TTC549 (cell line): ENCODE measurements at regions not wholly inside any gene's neighbourhood (a gene's known extent, or its start where the extent isn't known, plus 50 kb on each side); places are given as distances from the start of the nearest gene placed in this dataset.

ENCODE experiments used
- FAIRE-seq: peaks from 2 replicates; lab custom pipeline; 2012; peaks lifted over from hg19 to GRCh38; lab: Jason Lieb, UNC

DNA sequence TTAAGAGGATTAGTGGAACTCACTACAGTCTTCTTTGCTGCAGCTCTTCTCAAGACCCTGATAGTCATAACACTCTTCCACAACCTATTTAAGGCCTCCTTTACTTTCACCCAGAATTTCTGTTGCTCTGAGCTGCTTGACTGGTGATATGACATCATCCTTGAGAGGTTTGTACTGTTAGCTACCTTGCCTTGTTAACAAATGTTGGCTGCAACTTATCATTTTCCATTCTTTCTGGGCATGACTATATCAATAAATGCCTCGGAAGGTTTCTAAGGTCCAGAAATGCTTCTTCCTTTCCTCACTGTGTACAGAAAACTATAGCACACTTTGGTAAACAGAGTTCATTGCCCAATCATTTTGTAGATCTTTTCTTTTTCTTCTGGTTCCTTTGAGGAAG lies 1292.2 kb upstream of the TMPRSS15 start:
- FAIRE-seq, result no peak

DNA sequence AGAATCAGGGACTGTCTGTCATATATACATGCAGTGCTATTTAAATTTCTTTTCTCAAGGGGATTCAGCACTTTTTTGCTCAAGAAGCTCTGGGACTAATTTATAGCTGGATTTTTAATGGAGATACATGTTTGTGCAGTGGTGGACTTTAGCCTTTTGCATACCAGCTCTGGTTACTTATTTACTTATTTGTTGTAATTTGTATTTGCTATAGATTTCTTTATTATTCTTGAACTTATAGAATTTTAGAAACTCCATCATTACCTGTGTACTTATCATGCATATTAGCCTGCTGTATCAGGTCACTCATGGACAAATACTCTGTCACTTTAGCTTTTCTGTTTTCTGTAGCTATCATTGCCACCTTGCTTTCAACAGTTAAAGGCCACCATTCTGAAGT lies 1296.9 kb upstream of the TMPRSS15 start:
- no peak for FAIRE-seq

DNA sequence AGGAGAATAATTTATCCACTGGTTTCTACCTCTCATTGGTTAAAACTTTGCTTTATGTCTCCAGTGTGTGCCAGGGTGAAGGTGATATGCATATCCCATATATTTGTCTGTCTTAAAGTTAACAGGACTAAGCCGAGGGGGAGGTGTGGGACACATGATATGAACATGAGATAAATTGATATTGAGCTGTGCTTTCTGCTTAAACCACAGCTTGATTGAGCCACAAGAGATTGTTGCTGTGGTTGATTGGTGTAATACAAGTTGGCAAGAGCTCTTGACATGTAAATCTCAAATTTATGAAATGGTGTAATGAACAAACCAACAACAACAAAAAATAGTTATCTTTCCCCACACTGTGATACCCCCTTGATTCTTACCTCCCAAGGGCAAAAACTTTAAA lies 1295.5 kb upstream of the NCAM2 start:
- FAIRE-seq, result no peak

DNA sequence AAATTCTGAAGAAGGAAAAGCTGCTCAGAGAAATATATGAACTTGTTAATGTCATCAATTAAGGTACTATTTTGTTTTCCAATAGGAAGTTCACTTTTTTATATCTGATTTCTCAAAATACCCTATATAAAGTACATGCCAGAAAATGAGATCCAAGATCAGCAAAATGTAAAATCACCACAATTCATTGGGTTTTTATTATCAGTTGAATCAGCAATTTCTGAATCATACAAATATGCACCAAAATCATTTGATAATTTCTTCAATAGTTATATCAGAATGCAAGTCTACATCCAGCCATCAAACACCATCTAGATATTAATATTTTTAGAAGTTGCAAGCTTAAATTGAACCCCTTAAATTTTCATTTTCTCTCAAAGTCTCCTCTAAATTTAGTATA lies 1293.4 kb upstream of the NCAM2 start:
- no peak for FAIRE-seq

- no peak for FAIRE-seq
Measured at GRCh38 chr21:19712441-19712840, 1285.8 kb upstream of the NCAM2 start.

- FAIRE-seq, result no peak
Measured at GRCh38 chr21:19713313-19713712, 1284.9 kb upstream of the NCAM2 start.

DNA sequence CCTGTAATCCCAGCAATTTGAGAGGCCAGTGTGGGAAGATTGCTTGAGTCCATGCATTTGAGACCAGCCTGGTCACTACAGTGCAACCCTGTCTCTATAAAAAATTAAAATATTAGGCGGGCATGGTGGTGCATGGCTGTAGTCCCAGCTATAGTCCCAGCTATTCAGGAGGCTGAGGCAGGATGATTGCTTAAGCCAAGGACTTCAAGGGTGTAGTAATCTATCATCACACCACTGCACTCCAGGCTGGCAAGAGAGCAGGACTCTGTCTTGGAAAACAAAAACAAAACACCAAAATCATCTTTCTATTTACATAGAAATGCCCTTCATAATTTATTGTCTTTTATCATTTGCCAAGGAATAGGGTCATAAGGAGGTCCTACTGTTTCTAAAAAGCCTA lies 1274.1 kb upstream of the NCAM2 start:
- FAIRE-seq, result no peak

DNA sequence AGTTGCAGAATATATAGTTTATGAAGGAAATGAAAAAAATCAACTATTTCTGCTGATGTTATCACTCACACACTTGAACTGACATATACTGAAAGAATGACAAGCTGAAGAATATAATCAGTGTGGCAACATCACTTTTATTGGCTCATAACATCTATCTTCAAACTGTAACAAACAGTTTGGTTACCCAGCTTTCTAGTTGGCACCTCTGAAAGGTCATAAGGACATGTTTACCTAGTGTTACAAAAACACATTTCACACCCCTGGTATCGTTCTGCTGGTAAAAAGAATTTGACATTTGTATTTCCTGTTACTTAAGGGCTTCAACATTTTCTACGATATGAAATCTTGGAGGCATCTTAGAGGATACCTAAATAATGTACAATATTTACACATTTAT lies 1267.0 kb upstream of the NCAM2 start:
- FAIRE-seq, result no peak

DNA sequence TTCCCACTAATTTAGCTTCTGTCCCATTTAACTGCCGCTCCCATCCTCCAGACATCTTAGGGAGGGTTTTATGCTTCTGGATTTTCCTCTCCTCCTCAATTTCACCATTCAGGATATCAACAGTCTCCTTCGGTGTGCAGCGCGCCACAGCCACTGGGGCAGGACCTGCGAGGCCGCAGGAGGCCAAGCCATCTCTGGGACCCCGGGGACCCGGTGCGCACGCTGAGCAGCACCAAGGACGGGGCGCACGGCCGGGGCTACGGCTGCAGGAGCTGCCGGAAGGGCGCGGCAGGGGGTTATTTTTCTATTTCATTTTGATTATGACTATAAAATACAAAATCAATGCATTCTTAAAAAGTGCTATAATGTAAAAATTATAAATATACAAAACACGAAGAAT lies 1238.4 kb upstream of the NCAM2 start:
- FAIRE-seq, result no peak

DNA sequence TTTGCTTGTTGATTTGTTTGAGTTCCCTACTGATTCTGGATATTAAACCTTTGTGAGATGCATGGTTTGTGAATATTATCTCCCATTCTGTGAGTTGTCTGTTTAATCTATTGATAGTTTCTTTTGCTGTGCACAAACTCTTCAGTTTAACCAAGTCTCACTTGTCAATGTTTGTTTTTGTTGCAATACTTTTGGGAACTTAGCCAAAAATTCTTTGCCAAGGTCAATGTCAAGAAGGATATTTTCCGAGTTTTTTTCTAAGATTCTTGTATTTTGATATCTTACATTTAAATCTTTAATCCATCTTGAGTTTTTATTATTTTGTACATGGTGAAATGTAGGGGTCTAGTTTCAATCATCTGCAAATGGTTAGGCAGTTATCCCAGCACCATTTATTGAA lies 1230.7 kb upstream of the NCAM2 start:
- FAIRE-seq, result no peak

- no peak for FAIRE-seq
Measured at GRCh38 chr21:19771881-19772280, 1226.3 kb upstream of the NCAM2 start.

DNA sequence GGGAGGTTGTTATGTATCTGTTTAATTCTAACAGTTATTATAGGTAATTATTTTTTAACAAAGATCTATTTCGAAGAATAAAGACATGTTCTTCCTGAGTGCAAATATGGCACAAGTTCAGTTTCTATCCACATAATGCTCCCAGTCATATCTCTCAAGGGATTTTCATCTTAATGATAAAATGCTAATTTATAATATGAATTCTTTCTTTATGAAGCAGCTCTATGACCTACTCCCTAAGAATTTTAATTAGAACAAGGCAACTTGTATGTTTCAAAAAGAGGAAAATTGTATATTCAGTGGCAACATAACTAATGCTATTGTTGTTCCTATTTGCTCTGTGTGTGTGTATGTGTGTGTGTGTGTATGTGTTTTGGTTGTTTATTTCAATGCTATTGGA lies 1222.1 kb upstream of the NCAM2 start:
- FAIRE-seq, result no peak

DNA sequence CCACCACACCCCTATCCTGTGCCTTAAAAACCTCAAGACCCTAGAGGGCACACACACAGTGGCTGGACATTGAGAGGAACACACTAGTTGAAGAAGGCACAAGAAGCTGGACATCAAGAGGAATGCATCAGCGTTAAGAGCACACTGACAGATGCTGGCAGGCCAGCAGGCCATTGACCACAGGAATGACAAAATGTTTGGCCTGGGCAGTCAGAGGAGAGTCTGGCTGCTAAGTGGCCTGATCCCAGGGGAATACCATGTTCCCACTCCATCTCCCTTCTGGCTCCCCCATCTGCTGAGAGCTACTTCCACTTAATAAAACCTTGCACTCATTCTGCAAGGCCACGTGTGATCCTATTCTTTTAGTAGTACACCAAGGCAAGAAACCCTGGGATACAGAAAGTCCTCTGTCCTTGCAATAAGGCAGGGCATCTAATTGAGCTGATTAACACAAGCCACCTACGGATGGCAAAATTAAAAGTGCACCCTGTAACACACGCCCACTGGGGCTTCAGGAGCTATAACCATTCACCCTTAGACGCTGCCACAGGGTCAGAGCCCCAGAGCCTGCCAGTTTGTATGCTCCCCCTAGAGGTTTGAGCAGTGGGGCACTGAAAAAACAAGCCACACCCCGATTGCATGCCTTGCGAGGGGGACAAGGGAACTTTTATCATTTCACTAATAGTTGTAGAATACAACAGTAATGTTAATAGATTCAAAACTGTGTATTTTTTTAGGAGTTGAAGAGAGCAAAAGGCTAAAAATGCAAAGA lies 1216.1 kb upstream of the NCAM2 start:
- no peak for FAIRE-seq

DNA sequence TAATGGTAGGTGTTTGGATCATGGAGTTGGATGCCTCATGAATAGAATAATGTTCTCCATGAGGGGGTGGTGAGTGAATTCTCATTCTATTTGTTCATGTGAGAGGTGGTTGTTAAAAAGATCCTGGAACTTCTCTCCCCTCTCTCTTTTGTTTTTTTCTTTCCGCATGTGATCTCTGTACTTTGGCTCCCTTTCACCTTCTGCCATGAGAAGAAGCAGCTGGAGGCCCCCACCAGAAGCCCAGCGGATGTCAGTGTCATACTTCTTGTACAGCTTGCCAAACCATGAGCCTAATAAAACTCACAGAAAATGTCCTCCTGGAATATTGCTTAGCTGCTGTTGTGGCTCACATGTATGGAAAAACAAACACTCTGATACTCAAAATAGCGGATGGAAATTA lies 1212.3 kb upstream of the NCAM2 start:
- no peak for FAIRE-seq

- no peak for FAIRE-seq
Measured at GRCh38 chr21:19792004-19792403, 1206.2 kb upstream of the NCAM2 start.

GRCh38 chr21:19807201-19807600 lies 1191.0 kb upstream of the NCAM2 start:
- no peak for FAIRE-seq

DNA sequence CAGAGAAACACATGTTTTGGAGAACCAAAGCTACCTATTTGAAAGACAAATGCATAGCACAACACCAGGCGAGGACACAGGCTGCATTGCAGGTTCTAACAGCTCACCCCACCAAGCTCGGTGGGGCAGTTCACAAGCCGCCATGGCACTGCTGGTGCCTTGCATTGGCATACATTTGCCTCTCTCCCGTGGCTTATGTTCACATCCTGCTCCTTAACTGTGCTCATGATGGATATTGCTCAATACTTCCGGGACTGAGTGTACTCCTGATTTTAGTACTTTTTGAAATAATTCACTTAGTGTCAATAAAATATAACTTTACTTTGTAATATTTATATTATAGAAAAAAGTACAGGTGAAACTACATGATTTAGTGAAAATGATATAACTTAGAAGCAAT lies 1187.4 kb upstream of the NCAM2 start:
- no peak for FAIRE-seq

GRCh38 chr21:19830446-19830845 lies 1167.8 kb upstream of the NCAM2 start:
- no peak for FAIRE-seq

GRCh38 chr21:19832551-19832950 lies 1165.7 kb upstream of the NCAM2 start:
- FAIRE-seq, result no peak

DNA sequence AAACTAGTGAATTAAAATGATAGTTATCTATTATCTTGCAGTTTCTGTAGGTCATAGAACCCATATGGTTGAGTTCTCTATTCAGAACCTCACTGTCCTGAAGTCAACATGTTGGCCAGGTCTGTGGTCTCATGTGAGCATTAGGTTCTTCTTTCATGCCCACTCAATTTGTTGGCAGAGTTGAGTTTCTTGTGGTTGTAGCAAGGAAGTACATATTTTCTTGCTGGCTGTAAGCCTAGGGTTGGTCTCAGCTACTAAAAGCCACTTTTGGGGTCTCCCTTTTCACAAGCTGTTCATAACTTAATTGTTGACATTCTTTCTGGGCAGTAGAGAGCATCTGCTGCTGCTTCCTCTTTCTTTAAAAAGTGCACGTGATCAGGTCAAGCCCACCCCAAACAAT lies 1165.1 kb upstream of the NCAM2 start:
- no peak for FAIRE-seq

- FAIRE-seq, result no peak
Measured at GRCh38 chr21:19842601-19843000, 1155.6 kb upstream of the NCAM2 start.

- no peak for FAIRE-seq
Measured at GRCh38 chr21:19844334-19844733, 1153.9 kb upstream of the NCAM2 start.

GRCh38 chr21:19850157-19850556 lies 1148.1 kb upstream of the NCAM2 start:
- no peak for FAIRE-seq

- no peak for FAIRE-seq
Measured at GRCh38 chr21:19853061-19853460, 1145.1 kb upstream of the NCAM2 start.
